ENCODE measurements at regions not wholly inside any gene's neighbourhood (a gene's known extent, or its start where the extent isn't known, plus 50 kb on each side); places are given as distances from the start of the nearest gene placed in this dataset.
"Not testable (repeated sequence)": the region's sequence is repeated elsewhere in the genome, so short reads cannot be mapped to it uniquely, and the experiment has no call there.

DNA sequence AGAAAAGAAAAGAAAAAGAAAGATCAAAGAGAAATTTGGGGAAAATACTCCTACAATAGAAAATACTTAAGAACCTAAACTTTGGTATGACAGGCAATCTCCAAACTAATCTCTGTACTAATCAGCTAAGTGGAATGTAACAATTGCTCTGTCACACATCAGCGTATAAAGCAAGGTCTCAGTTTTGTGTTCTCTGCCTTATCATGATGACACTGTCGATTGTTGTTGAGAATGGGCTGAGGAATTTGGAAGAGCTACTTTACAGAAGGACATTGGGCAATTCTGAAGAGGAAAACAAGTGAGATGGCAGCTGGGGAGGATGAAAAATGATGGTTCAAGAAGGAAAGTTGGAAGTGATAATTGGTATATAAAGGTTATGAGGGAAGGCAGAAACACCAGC, 486.0 kb upstream of the HTR2C start:
- no peak for DNase-seq (ENCODE audit: low read depth, low spot score)
- H3K4me3 ChIP-seq (ENCODE audit: low read length) = no peak overlapping the region

DNA sequence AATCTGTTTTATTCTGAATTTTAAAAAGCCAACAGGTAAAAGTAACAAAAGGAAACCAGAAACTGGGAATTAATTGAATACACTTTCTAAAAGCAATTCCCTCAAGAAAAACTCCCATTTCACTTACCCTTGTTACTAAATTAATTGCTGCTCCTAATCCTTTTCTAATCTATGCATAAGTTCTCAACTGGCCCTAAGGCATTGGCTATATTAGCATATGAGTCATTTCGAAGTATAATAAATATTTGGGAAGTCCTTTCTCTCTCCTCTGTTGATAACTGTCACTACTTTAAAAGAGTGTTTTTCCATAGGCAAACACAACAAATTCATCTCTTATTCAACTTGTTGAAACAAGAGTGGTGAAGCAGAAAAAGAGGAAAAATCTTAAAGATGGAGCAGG, 486.5 kb upstream of the HTR2C start:
- no peak for DNase-seq (ENCODE audit: low read depth, low spot score)
- H3K4me3 ChIP-seq (ENCODE audit: low read length) = no peak overlapping the region

DNA sequence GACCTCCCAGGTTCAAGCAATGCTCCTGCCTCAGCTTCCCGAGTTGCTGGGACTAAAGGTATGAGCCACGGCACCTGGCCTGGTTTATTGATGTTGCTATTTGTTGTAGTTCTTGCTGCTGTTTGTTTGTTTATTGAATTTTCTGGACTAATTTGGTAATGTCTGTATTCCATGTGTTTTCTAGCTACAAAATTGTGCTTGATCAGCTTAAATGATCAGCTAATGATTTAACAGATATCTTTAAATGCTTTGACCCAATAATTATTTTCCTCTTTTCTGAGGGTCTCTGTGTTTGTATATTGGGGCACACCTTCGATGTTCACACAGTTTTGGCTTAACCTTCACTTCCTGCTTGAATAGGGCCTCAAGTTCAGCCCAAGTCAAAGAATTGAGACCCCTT, 488.1 kb upstream of the HTR2C start:
- no peak for DNase-seq (ENCODE audit: low read depth, low spot score)
- no peak overlapping the region for H3K4me3 ChIP-seq (ENCODE audit: low read length)

DNA sequence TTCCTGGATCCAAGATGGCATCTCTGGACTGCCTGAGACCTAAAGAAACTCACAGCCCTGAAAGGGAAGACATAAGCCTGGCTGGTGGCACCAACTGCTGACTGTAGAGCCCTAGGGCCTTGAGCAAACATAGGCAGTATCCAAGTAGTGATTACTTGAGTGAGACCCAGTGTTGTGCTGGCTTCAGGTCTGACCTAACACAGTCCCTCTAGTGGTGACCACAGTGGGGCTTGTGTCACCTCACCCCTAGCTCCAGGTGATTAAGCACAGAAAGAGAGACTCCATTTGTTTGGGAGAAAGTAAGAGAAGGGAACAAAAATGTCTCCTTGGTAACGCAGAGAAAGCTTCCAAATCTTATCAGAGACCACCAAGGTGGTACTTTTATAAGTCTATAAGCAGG, 496.3 kb upstream of the HTR2C start:
- no peak for DNase-seq (ENCODE audit: low read depth, low spot score)
- no peak overlapping the region for H3K4me3 ChIP-seq (ENCODE audit: low read length)

DNA sequence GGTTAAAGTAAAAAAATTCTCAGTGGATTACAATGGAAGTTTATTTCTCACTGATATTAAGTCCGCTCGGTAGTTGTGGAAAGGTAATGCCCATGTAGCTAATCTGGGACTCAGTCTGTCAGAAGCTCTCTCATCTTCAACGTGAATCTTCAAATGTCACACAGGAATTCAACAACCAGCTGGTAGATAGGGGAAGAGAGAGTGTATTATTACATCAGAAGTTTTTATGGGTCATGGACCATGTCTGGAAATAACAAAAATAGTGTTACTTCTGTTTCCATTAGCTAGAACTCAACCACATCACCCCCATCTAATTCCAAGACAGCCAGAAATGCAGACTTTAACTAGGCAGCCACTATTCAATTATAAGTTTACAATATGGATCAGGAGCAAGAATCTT, 506.1 kb upstream of the HTR2C start:
- no peak overlapping the region for H3K4me3 ChIP-seq (ENCODE audit: low read length)

DNA sequence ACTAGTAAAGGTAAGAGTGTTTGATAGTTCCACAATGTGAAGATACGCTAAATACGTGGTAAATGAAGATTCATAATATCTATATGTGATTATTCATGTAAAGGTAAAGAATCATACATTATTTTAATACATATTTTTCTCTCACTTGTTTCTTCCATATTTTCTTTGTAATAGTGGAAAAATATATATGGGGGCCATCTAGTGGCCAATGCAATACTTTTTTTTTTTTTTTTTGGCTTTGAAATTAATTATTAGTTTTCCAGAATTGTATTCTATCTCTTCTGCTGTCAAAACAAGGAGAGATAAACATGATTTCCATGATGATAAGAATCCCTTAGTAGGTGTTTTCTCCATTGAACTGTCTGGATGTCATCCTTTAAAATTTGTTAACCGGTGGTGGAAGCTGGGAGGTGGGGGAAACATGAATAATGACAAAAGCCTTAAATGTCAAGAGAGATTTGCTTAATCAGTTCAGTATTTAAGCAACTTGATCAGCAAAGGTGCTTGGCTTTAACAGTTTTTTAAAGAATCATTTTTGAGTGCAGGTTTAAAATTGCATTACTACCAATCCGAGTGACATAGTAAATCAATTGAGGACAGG, 508.7 kb upstream of the HTR2C start:
- DNase-seq (ENCODE audit: low read depth, low spot score) = no peak
- no peak overlapping the region for H3K4me3 ChIP-seq (ENCODE audit: low read length)

More for the DNA sequence above, 506.1 kb upstream of the HTR2C start:
- no peak for DNase-seq (ENCODE audit: low read depth, low spot score)

DNA sequence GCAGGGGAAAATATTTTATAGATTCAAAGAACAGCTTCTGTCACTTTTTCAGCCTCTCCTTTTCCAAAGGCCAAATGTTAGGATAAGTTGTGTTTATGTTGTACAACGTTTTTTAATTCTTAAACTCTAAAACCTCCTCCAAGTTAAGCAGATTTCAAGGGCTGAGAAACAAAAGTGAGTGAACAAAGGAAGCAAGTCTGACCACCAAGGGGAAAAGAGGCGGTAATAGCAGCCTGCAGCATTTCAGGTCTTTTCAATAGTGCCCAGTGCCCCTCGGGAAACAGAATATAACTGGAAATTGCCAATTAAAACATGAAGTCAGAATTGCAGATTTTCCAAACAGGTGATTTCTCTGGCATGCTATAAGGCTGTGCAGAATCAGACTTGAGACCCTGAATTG, 510.0 kb upstream of the HTR2C start:
- DNase-seq (ENCODE audit: low read depth, low spot score) = no peak

DNA sequence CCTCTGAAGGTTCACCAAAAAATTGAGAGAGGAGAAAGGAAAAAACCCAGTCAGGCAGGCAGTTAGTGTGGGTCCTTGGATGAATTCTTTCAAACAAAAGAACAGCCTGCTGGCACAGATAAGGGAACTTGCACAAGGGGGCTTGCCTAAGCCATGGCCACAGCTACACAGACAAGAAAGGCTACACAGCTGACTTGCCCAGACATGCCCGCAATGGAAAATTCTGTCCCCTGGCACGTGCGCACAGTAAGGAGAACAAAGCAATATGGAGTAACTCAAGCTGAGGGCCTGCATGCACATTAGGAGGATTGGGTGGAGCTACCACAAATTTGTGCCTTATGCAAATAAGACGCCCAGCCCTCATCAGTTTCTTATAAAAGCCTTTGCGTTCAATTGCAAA, 512.5 kb upstream of the HTR2C start:
- DNase-seq (ENCODE audit: low read depth, low spot score) = no peak
- no peak overlapping the region for H3K4me3 ChIP-seq (ENCODE audit: low read length)

More for the DNA sequence above, 510.0 kb upstream of the HTR2C start:
- no peak overlapping the region for H3K4me3 ChIP-seq (ENCODE audit: low read length)

DNA sequence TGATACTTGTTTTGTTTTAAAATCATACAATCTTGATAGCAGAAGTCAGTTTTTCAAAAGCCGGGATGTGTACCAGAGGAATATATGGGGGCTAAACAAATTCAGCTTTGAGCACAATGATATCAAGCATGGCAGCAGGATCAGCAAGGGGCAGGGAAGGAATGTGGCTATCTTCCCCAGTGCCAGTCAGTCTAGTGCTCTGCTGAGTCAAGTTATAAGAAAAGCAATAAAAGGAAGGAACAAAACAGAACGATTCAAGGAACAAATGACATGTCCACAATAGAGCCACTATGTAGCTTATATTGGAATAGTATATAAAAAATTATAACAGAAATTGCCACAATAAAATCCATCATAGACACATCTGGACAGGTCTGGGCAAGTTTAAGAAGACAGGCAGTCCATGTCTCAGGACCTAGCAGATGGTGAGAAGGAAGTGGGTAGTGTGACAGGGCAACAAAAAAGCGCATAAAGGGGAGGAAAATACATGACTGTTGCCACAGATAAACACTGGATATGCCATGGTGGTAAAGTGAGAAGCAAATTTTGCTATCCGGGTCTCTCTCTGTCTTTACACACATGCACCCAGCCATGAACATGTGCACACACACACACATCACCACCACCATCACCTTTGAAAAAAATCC, 518.2 kb upstream of the HTR2C start:
- no peak overlapping the region for H3K4me3 ChIP-seq (ENCODE audit: low read length)
- DNase-seq (ENCODE audit: low read depth, low spot score) = no peak

DNA sequence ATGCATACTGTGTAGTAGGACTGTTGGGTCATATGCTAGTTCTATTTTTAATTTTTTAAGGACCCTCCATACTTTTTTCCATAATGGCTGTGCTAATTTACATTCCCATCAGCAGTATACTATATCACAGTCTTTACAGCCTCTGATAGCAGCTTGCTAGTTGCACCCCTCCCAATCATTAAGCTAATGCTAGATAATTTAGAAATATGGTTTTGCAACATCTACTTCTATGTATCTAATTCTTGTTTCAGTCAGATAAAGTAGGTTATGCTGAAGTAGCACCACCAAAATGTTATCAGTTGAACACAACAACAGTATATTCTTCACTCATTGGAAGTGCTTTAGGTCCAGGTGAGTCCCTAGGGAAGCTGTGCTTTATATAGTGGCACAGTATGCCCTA, 522.7 kb upstream of the HTR2C start:
- DNase-seq (ENCODE audit: low read depth, low spot score) = no peak
- no peak overlapping the region for H3K4me3 ChIP-seq (ENCODE audit: low read length)

DNA sequence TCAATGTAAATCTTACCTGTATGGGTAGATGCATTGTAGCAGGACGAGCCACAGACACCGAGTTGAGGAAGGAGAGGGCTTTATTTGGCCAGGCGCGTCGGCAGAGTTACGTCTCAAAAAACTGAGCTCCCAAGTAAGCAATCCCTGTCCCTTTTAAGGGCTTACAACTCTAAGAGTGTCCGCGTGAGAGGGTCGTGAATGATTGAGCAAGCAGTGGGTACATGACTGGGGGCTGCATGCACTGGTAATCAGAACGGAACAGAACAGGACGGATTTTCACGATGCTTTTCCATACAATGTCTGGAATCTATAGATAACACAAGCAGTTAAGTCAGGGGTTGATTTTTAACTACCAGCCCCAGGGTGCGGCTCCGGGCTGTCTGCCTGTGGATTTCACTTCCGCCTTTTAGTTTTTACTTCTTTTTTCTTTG, 524.9 kb upstream of the HTR2C start:
- H3K4me3 ChIP-seq (ENCODE audit: low read length) = no peak overlapping the region
- DNase-seq (ENCODE audit: low read depth, low spot score) = no peak

DNA sequence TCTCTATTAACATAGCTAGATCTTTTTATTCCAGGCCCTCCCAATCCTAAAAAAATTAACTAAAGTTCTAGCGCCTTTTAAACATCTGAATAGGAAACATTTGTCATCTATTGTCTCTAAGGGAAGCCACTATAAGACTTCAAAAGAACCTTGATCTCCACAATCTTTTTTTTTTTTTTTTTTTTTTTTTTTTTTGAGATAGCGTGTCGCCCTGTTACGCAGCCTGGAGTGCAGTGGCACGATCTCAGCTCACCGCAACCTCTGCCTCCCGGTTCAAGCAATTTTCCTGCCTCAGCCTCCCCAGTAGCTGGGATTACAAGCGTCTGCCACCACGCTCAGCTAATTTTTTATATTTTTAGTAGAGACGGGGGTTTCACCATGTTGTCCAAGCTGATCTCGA, 526.5 kb upstream of the HTR2C start:
- DNase-seq (ENCODE audit: low read depth, low spot score); H3K4me3 ChIP-seq (ENCODE audit: low read length): not testable (repeated sequence)

DNA sequence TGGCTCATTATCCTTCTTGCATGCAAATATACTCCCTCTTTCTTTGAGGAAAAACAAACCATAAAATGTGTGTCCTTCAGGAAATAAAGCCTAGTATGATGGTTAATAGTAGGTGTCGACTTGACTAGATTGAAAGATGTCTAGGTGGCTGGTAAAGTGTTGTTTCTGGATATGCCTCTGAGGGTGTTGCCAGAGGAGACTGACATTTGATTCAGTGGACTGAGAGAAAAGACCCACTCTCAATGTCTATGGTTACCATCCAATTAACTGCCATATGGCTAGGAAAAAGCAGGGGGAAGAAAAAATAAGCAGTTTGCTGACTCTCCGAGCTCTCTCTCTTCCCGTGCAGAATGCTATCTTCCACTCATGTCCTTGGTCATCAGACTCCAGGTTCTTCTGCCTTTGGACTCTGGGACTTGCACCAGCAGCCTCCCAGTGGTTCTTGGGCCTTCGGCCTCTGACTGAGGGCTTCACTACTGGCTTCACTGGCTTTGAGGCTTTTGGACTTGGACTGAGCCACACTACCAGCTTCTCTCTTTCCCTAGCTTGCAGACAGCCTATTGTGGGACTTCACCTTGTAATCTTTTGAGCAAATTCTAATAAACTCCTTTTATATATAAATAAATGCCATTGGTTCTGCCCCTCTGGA, 532.1 kb upstream of the HTR2C start:
- no peak for DNase-seq (ENCODE audit: low read depth, low spot score)

DNA sequence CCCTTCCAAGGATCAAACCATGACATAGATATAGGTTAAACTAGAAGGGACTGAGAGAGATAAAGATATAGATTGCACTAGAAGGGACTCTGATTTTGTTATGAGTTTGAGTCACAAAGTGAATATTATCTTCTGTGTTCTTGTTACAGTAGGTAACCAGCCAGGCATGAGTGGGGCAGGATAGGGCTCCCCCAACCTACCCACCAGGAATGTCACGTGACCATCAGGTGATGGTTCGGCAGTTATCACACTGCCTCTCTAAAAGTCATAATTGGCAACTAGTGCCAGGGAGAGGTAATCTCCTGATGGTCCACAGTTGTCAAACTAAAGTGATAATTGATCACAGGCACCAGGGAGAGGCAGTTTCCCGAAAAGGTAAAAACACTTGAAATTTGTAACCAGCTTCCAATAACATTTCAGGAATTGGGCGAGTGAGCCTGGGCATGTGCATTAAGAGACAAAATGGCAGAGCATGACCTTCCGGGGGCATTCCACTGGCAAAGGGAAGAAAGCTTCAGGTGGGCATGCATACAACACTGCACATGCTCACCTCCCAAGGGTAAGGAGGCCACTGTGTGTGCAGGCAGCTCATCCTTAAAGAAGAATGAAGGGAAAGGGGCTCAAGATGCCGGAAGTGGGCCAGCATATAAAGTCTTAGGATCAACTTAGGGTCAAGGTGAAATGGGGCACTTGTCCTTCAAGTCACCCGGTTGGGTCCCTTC, 533.6 kb upstream of the HTR2C start:
- H3K4me3 ChIP-seq (ENCODE audit: low read length) = no peak overlapping the region
- no peak for DNase-seq (ENCODE audit: low read depth, low spot score)

More for the DNA sequence above, 532.1 kb upstream of the HTR2C start:
- no peak overlapping the region for H3K4me3 ChIP-seq (ENCODE audit: low read length)

DNA sequence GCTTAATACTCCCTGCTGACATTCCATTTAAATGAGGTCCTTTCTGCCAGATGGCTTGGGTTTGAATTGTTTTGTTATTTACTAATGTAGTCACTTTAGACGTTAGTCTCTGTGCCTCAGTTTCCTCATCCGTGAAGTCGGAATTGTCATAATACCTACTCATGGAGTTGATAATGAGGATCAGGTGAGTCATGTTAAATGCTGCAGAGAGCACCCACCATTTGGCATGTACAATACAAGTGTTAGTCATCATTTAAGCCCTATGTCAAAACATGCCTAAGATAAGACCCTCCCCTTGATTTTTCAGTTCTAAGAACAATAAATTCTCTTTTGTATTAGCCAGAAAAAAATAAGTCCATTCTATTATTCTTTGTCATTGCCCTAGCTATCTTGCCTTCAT, 534.8 kb upstream of the HTR2C start:
- DNase-seq (ENCODE audit: low read depth, low spot score) = no peak
- no peak overlapping the region for H3K4me3 ChIP-seq (ENCODE audit: low read length)

DNA sequence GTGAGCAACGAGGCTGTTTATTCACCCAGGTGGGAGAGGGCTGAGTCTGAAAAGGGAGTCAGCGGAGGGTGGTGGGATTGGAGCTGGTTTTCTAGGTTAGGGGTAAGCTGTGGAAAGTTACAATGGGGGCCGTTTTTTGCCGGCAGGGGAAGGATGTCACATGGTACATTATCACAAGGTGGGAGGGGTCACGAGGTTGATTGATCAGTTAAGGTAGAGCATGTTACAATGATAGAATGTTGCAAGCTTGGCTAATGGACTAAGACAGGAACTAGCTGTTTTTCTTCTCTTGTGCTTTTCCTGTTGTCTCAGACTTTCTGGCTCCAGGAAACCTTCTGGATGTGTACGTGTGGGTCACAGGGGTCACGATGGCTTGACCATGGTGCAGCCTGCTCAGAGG, 536.3 kb upstream of the HTR2C start:
- H3K4me3 ChIP-seq (ENCODE audit: low read length) = no peak overlapping the region
- DNase-seq (ENCODE audit: low read depth, low spot score) = no peak

DNA sequence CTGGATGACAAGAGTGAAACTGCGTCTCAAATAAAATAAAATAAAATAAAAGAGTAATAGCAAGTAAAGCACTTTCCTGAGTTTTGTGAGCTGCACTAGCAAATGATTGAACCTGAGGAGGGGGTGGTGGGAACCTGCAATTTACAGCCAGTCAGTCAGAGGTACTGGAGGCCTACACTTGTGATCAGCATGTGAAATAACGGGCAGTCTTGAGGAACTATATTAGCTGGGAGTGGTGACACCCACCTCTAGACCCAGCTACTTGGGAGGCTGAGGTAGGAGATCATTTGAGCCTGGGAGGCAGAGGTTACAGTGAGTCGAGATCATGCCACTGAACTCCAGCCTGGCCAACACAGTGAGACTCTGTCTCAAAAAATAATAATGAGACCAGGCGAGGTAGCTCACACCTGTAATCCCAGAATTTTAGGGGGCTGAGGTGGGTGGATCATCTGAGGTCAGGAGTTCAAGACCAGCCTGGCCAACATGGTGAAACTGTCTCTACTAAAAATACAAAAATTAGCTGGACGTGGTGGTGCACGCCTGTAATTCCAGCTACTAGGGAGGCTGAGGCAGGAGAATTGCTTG, 537.1 kb upstream of the HTR2C start:
- DNase-seq (ENCODE audit: low read depth, low spot score) = no peak
- H3K4me3 ChIP-seq (ENCODE audit: low read length) = no peak overlapping the region

DNA sequence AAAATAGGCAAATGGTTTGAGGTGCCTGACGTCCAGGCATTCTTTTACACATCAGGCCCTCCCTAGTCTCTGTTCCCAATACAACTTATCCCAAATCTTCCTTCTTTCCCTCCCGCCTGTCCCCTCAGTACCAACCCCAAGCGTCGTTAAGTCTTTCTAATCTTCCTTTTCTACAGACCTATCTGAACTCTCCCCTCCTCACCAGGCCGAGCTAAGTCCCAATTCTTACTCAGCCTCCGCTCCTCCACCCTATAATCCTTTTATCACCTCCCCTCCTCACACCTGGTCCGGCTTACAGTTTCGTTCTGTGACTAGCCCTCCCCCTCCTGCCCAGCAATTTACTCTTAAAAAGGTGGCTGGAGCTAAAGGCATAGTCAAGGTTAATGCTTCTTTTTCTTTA, 542.4 kb upstream of the HTR2C start:
- not testable (repeated sequence) for DNase-seq (ENCODE audit: low read depth, low spot score); H3K4me3 ChIP-seq (ENCODE audit: low read length)

DNA sequence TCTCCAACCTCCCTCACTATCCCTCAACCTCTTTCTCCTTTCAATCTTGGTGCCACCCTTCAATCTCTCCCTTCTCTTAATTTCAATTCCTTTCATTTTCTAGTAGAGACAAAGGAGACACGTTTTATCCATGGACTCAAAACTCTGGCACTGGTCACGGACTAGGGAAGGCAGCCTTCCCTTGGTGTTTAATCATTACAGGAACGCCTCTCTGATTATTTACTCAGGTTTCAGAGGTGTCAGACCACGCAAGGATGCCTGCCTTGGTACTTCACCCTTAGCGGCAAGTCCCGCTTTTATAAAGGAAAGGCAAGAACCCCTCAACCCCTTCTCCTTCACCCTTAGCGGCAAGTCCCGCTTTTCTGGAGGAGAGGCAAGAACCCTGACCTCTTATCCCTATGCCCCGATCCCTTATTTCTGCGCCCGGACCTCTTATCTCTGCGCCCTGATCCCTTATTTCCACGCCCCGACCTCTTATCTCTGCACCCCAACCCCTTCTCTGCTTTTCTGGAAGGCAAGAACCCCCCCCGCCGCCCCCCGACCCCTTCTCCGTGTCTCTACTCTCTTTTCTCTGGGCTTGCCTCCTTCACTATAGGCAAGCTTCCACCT, 543.1 kb upstream of the HTR2C start:
- H3K4me3 ChIP-seq (ENCODE audit: low read length); DNase-seq (ENCODE audit: low read depth, low spot score): not testable (repeated sequence)

Data from Jurkat, Clone E6-1 (cell line).